HL-60 (cell line): ENCODE measurements at regions not wholly inside any gene's neighbourhood (a gene's known extent, or its start where the extent isn't known, plus 50 kb on each side); places are given as distances from the start of the nearest gene placed in this dataset.

ENCODE experiments used
- CTCF ChIP-seq: IDR thresholded peaks from one replicate; pipeline ENCODE4 v1.5.1; 2011; ENCODE audit warnings: low read length, control low read depth, inconsistent platforms; ENCODE audit not compliant: insufficient read depth
- POLR2AphosphoS5 ChIP-seq: IDR thresholded peaks from 2 replicates; pipeline ENCODE4 v1.6.1; 2012; ENCODE audit warnings: low read depth

- TF ChIP-seq CTCF (no peak), POLR2AphosphoS5 (no peak)
Observed at GRCh38 chr3:54032598-54032997, 89.8 kb upstream of the CACNA2D3 start.
